Urothelium cell line (cell line): ENCODE measurements at regions not wholly inside any gene's neighbourhood (a gene's known extent, or its start where the extent isn't known, plus 50 kb on each side); places are given as distances from the start of the nearest gene placed in this dataset.

Source experiments
- DNase-seq: peaks from one replicate; pipeline ENCODE4 v3.0.0; 2011; ENCODE audit warnings: low spot score, mixed read lengths
- FAIRE-seq: peaks from 2 replicates; lab custom pipeline; 2011; peaks lifted over from hg19 to GRCh38; lab: Jason Lieb, UNC

DNA sequence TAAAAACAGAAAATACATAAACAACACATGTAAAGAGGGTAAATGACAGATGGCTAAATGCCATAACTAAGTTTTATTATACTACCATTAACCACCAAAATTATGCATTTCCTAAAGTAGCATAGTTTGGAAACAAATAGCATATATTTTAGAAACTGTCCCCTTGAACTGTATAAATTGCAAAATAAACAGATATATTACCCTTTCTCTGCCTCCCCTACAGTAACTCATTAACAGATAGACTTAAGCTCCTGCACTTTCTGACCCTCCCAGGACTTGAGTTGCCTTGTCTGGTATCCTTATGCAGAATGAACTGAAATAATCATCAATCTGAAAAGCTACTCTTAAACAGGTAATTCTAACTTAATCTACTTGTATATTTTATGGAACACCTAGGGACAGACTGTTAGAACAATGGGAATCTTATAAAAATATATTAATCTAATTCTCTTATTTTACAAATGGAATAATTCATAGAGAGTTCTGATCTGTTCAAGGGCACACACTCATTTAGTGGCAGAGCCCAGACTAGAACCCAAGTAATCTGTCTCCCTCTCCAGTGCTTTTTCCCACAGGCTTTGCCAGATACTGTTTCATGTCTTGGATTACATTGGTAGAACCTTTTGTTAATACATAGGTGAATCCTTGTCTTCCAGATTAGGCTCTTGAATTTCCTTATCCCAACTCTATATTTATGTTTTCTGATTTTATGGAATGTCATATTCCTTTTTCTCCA is 50.6 kb upstream of the LOC128125822 start:
- FAIRE-seq (no peak), DNase-seq (no peak)
